ENCODE measurements at regions not wholly inside any gene's neighbourhood (a gene's known extent, or its start where the extent isn't known, plus 50 kb on each side); places are given as distances from the start of the nearest gene placed in this dataset.

DNA sequence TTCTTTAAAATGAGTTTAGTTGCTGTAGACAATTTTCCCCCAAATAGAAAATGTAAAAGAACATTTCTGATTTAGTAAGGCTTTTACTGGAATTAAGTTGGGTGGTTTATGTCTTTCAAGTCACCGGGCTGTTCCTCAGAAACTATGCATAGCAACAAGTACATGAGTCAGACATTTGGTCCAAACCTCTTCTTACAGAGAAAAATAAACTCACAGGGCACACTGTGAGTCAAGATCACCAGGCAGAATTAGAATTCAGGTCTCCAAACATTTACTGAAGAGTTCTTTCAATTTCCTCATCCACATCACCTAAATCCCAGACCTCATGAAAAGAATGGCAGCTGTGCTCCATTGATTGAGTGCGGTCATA is 476.1 kb upstream of the SOX5 start:
- DNase-seq (ENCODE audit: low read depth in 4 of 4, low spot score in 3 of 4): no peak

DNA sequence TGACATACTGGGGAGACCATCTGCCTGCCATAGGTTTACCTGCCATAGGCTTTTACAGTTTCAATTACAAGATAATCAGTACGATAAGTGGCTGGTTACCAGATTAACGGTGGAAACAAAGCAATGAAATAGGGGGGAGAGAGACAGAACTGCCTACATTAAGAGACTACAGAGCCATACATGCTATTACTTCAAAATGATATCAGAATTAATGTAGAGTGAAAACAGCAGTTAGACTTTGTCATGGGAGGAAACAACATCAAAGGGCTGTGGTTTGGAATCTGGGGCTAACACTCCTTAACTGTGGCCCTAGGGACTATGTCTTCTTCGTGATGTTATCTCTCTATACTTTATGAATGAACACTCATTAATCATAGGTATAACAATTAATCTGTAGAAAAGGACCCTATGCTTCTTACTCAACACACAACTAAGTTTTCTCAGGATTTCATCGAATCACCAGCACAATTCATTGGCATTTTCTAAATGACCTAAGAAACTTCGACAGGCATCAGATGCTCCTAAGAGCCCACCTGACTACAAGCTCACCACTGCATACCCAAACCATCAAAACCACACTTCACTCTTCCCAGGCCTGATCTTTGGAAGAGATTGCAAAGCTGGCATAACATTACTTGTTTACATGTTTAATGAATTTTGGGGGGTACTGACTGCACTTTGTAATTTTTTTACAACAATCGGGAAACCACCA is 475.6 kb upstream of the SOX5 start:
- no peak for DNase-seq (ENCODE audit: low read depth in 4 of 4, low spot score in 3 of 4)

DNA sequence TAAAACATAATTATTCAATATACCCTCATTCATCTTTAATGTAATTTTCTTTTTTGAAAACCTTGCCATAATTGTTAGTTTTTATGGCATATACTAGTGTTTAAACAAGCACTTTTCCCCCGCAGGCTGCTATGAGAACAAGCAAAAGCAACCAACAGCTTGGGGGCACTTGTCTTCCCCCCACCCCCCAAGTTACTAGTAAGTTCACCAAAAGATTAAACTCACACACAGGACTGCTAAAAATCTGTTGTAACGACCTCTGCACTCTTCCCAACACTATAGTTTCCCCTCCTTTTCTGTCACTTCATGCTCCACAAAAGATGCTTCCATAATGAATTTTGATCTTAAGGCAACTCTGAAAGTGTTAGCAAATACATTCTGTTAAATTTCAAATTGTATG is 474.9 kb upstream of the SOX5 start:
- no peak for DNase-seq (ENCODE audit: low read depth in 4 of 4, low spot score in 3 of 4)

DNA sequence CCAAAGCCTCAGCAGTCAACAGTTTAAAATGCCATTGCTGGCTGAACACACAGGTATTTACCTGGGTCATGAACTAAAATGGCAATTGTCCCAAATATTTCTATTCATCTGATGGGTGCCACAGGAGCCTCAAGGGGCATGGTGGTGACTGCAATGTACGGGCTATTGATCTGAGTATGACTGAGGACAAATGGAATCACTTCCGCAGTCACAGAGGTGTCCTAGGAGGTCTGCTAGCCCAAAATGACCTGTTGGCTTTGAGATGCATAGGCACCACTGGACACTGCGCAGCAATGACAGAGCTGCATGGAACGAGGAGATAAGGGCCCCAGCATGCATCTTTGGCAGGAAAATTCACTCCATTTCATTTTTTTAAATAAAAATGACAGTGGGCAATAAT is 474.1 kb upstream of the SOX5 start:
- no peak for DNase-seq (ENCODE audit: low read depth in 4 of 4, low spot score in 3 of 4)

DNA sequence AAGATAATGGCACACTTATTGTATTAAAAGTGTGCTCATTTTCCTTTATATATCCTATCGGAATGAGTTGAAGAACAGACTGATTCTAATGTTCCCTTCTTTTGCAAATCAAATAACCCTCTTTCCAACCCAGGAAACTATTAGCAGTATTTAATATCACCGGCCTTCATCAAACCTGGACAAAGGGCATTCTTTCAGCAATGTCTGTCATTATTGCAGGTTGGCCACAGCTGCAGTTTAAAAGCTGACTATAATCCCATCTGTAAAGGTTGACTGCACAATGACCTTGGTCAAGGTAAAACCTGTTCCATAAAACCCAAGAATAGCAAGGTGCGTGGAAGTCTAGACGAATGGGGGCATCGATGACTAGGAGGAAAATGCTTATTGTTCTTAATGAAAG is 472.3 kb upstream of the SOX5 start:
- no peak for DNase-seq (ENCODE audit: low read depth in 4 of 4, low spot score in 3 of 4)

DNA sequence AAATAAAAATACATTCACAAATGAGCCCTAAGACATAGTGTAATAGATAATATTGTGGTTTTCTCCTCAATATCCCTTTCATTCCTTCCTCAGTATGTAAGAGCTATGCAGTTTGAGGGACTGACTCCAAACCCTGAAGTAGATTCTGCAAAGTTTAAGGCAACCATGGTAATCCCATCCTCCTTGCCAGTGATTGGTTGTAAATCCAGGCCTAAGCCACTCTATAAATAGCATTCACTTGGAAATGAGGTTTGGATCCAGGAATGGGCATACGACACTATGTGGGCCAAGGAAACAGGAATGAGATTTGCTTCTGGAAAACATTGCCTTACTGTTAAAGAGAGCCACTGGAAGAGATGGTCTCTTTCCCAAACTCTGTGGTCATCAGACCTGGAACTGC is 468.7 kb upstream of the SOX5 start:
- DNase-seq (ENCODE audit: low read depth in 4 of 4, low spot score in 3 of 4): no peak

DNA sequence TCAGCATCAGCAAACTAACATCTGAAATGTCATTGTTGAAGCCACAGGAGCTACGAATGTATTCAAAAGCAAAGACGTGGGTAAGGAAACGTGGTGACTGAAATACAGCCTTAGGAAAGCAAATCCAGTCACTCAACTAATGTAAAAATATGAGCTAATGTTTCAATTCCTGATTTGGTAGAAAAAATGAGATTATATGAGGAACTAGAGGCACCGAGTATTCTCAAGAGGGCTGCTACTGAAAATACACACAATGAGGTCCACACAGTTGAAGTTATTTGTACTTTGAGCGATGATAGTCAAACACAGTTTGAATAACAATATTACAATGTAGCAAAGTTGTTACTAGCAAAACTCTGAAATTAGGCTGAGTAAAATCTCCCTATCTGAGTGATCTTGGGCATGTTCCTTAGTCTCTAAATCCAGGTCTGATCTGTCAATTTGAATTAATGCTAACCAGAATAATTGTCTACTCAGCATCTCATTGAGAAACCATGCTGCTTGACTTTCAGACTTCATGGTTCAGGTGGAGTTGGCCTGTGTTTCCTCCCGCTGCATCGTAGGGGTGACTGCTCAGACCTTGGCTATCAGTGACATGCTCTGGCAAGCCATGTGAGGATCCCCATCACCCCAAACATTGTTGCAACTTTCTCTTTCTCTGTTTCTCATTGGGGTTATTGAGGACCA is 467.1 kb upstream of the SOX5 start:
- no peak for DNase-seq (ENCODE audit: low read depth in 4 of 4, low spot score in 3 of 4)

DNA sequence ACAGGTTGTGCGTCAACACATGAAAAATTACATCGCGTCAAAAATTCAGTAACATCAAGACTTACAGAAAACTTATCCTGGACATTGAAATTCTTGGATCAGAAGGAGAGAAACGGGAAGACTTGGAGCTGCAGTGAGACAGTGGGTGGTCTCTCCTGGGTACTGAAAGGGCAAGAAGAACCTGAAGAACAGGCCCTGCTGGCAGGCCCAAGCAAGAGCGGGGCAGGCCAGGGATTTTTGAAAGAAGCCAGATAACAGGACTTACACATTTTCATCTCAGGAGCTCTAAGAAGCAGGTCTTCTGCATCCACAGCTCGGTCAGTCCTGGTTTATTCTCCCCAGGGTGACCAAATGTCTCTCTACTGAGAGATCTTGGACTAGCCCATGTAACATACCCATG is 466.5 kb upstream of the SOX5 start:
- DNase-seq (ENCODE audit: low read depth in 4 of 4, low spot score in 3 of 4): no peak

DNA sequence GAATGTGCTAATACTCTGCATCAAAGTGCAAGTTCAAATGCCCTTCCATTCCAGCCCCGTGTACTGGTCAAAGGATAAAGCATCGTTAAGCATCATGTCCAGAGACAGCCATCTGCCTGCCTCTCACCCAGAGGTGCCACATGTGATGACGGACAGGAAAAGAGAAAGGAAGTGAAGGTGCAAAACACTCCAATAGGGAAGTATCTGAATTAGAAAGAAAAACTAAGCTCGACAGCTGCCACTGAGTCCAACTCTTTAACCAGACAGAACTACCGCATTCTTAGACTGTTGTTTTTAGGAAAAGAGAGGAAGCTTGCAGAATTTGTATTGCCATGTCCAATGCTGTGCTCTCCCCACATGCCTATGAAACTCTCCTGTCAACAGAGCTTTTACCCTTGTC is 465.0 kb upstream of the SOX5 start:
- no peak for DNase-seq (ENCODE audit: low read depth in 4 of 4, low spot score in 3 of 4)

DNA sequence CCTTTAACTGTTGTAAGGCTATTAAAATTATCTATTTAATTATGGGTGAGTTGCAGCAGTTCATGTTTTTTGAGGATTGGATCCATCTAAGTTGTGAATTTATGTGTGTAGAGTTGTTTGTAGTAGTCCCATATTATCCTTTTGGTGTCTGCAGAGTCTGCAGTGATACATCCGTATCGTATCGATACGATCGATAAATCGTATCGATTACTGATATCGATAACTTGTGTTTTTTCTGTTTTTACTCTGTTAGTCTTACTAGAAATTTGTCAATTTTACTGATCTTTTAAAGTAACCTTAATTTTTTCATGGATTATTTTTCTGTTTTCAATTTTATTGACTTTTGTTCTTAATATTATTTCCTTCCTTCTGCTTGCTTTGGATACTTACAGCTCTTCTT is 462.5 kb upstream of the SOX5 start:
- no peak for DNase-seq (ENCODE audit: low read depth in 4 of 4, low spot score in 3 of 4)

DNA sequence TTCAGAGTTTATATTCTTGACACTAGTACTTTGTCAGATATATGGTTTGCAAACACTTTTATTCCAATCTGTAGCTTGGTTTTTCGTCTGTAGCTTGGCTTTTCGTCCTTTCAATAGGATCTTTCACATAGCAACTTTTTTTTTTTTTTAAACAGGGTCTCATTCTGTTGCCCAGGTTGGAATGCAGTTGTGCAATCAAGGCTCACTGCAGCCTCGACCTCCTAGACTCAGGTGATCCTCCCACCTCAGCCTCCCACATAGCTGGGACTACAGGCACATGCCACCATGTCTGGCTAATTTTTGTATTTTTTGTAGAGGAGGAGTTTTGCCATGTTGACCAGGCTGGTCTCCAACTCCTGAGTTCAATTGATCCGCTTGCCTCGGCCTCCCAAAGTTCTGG is 460.4 kb upstream of the SOX5 start:
- no peak for DNase-seq (ENCODE audit: low read depth in 4 of 4, low spot score in 3 of 4)

DNA sequence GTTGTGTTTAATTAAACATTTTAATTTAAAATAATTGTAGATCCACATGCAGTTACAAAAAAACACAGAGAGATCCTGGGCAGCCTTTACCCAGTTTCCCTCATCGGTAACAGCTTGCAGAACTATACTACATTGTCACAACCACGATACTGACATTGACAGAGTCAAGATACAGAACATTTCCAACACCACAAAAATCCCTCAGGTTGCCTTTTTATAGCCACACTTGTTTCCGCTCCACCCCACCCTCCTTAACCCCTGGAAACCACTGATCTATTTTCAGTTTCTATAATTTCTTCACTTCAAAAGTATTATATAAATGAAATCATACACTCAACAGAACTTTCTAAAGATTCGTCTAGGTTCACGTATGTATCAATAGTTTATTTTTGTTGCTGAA is 458.8 kb upstream of the SOX5 start:
- DNase-seq (ENCODE audit: low read depth in 4 of 4, low spot score in 3 of 4): no peak

DNA sequence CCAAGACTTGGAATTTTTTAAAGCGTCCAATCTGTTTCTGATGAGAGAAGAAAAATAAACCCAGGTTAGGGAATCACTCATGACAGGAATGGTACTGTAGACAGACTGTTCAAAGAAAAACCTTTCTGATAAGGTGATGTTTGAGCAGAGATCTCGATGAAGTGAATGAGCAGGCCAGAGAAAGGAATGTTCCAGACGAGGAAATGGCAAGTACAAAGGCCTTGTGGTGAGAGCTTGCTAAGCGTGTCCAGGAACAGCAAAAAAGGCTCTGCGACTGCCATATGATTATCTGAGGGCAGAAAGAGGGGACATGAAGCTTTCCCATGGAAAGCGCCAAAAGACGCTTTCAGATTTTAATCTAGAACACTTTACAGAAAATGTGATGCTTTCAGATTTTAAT is 458.4 kb upstream of the SOX5 start:
- no peak for DNase-seq (ENCODE audit: low read depth in 4 of 4, low spot score in 3 of 4)

DNA sequence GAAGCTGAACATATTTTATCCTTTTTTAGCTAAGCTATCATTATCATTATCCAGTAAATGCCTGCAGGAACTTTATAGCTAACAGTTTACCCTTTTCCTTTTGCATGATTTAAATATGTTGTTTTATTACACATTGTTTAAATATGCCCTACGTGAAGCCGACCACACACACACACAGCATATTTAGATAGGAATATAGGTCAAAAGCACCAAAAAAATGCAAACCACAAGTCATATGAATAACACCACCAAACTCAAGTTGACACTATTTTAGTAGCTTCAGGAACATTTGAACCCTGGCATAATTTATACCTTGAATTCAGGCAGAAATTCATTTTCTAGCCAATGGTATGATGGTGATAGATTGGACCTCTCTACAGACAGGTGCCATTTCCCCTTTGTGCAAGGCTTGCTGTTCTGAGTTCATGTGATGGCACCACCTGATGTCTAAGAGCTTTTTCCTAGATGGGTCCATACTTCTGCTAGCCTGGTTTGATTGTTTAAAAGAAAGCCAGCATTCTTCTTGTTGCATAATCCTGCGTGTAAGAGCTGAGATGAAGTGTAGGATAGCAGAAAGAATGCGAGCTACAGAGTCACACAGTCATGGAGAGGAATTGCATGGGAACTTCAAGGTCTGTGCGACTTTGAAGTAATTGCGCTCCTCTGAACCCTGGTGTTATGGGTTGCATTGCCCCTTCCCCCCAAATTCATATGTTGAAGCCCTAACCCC is 454.8 kb upstream of the SOX5 start:
- no peak for DNase-seq (ENCODE audit: low read depth in 4 of 4, low spot score in 3 of 4)

DNA sequence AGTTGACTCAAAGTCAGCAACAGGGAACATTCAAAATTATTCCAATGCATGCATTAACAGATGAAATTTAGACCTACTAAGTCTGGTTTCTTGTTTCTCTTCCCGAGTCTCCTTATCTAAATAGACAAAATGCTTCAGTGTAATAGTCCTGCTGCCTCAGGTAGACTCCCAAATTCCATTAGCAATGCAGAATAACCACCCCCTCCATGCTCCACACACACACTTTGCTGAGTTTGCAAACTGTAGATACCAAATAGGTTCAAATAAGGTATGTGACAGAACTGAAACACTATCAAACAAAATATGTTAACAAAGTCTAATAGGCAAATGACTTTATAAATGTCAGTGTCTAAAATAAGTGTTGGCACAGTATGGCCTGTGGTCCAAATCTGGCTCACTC is 451.1 kb upstream of the SOX5 start:
- DNase-seq (ENCODE audit: low read depth in 4 of 4, low spot score in 3 of 4): no peak

DNA sequence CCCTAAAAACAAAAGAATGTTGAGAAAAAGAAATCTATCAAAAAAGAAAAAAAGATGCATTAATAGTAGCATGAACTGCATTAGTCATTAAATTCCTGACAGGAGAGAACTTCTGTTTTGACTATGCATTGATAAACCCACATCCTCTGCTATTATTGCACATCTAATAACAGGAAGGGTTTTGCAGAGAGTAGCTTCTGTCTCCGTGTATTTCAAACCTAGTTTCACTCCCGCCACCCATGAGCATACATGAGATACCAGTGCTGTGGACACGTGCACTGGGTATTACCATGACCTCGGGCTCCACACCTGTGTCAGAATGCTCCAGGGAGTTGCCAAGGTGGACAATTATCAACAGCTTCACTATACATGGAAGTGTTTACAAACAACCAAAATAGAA is 449.1 kb upstream of the SOX5 start:
- no peak for DNase-seq (ENCODE audit: low read depth in 4 of 4, low spot score in 3 of 4)

DNA sequence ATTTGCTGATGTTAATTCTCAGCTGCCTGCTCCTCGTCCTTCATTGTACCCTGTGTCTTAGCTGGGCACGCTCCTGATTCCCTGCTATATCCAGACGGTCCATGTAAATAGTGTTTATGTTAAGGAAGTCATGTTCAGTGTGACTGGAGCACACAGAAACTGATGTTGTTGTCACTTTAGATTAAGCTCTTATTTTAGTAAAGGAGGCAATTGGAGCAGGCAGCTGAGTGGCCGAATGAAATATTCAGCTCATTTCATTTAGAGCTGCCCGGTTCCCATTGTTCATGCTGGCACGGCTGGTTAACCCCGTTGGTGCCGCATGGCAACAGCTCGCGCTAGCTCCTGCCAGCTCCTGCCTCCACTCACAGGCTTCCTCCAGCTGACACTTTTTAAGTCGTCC is 446.8 kb upstream of the SOX5 start:
- no peak for DNase-seq (ENCODE audit: low read depth in 4 of 4, low spot score in 3 of 4)

DNA sequence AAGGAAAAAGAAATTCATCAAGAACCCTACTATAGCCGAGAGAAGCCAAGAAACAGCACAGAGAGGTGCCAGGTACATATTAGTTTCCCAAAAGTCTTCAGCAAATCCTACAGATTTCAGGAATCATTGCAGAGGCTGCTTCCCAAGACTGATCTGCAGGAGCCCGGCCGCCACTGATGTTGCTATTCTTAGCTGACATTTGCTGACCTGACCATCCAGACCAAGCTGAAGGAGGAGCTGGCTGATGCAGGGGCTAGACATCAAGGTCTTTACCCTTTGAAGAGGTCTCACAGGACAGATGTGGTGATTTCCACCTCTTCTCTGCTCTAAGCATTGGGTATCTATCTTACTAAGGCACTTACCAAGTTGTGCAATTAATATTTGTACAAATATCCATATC is 444.8 kb upstream of the SOX5 start:
- DNase-seq (ENCODE audit: low read depth in 4 of 4, low spot score in 3 of 4): no peak

DNA sequence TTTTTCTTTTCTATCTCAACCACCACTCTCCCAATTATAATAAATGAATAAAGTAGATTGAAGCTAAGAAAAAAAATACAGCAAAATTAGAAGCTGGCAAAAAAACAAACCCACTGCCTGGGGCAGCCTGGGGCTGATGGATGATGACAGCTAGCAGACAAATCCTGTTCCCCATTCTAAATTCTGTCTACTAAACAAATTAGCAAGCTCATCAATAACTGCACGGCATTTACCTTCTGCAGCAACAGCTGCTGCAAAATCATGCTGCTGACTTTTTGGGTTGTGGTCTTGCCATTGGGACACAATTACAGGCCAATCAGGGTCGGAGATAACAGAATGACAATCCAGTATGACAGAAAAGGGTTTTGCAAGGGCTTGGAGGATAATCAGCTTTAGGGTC is 443.6 kb upstream of the SOX5 start:
- DNase-seq (ENCODE audit: low read depth in 4 of 4, low spot score in 3 of 4): no peak

DNA sequence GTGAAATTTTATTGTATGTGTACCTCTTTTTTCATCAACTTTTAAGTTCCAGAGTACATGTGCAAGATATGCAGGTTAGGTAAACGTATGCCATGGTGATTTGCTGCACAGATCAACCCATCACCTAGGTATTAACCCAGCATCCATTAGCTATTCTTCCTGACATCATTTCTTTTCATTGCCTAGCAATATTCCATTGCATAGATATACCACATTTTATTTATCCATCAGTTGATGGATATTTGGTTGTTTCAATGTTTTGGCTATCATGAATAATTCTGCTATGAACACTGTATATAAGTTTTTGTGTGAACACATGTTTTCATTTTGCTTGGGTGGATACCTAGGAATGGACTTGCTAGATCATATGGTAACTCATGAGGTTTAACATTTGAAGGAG is 439.9 kb upstream of the SOX5 start:
- no peak for DNase-seq (ENCODE audit: low read depth in 4 of 4, low spot score in 3 of 4)

DNA sequence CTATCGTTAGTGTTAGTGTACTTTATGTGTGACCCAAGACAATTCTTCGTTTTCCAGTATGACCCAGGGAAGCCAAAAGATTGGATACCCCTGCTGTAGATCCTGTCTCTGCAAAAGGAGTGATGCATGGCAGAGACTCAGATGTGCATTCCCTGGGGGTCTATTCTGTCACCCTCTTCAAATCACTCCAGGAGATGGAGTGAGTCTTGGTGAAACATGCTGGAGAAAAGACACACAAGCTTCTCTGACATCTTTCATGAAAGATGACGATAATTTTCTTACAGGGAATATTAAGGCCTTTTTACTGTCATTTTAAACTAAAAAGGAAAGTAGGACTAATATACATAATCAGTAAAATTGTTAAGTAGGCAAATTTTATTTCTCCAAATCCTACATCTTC is 437.9 kb upstream of the SOX5 start:
- no peak for DNase-seq (ENCODE audit: low read depth in 4 of 4, low spot score in 3 of 4)

DNA sequence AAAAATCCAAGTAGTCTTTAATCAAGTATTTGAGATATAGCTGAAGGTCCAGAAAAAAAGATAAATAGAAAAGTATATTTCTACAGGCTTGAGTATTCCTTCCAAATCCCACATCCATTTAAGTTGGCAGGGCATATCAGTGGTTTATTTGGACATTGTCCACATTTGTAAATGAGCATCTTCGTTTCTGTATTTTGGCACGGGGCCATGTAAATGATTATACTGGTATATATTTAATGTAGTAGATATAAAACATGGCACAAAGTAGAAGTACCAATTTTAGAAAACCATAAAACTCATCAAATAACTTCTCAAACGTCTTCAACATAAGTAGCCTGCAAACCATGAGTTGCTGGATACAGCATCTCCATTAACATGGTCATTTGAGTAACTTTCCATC is 437.4 kb upstream of the SOX5 start:
- DNase-seq (ENCODE audit: low read depth in 4 of 4, low spot score in 3 of 4): no peak

Data from left renal pelvis (tissue), 4 donors.